ENCODE measurements at regions not wholly inside any gene's neighbourhood (a gene's known extent, or its start where the extent isn't known, plus 50 kb on each side); places are given as distances from the start of the nearest gene placed in this dataset.
"Not testable (repeated sequence)": the region's sequence is repeated elsewhere in the genome, so short reads cannot be mapped to it uniquely, and the experiment has no call there.

GRCh38 chr5:135264451-135265440 lies 134.3 kb downstream of the MACROH2A1 start:
- no peak for DNase-seq (ENCODE audit: low spot score in 2 of 2)
- no peak overlapping the region for H3K4me3 ChIP-seq (ENCODE audit: low read depth, poor library complexity, severe bottlenecking)
- TF ChIP-seq CTCF (IDR thresholded peaks at IDR 0.05) = no peak
- intact Hi-C loops (cut with DNase I; ENCODE audit: low total_unique reads) = no loop called here
- 86 to 90% methylated on average over 17 of the region's 17 CpGs for WGBS, 2 donors

- WGBS, 2 donors = 72 to 76% methylated on average over 17 of the region's 17 CpGs
- TF ChIP-seq POLR2A (IDR thresholded peaks at IDR 0.05) = no peak
- no peak for TF ChIP-seq CTCF (IDR thresholded peaks at IDR 0.05)
- H3K4me3 ChIP-seq (ENCODE audit: low read depth, poor library complexity, severe bottlenecking) = no peak overlapping the region
- intact Hi-C loops (cut with DNase I; ENCODE audit: low total_unique reads) = no loop called here
- DNase-seq (ENCODE audit: low spot score in 2 of 2) = no peak
These were observed 135.9 kb downstream of the MACROH2A1 start for GRCh38 chr5:135263022-135263668.

DNA sequence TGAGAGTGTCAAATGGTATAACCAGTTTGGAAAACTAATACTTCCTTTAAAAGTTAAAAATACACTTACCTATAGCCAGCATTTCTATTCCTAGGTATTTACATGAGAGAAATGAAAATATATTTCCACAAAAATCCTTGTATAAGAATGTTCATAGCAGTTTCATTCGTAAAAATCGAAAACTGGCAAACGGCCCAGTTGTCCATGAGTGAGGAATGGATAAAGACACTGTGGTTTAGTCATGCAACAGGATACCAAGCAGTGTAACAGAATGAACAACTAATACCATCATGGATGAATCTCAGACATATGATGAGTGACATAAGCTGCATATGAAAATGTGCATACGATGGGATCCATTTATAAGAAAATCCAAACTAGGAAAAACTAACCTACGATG lies 136.7 kb downstream of the MACROH2A1 start:
- TF ChIP-seq POLR2A (IDR thresholded peaks at IDR 0.05) (no peak), CTCF (IDR thresholded peaks at IDR 0.05) (no peak)
- intact Hi-C loops (cut with DNase I; ENCODE audit: low total_unique reads) = no loop called here
- no peak overlapping the region for H3K4me3 ChIP-seq (ENCODE audit: low read depth, poor library complexity, severe bottlenecking)
- DNase-seq (ENCODE audit: low spot score in 2 of 2) = no peak
- WGBS, 2 donors = 91 to 95% methylated on average over 5 of the region's 5 CpGs

DNA sequence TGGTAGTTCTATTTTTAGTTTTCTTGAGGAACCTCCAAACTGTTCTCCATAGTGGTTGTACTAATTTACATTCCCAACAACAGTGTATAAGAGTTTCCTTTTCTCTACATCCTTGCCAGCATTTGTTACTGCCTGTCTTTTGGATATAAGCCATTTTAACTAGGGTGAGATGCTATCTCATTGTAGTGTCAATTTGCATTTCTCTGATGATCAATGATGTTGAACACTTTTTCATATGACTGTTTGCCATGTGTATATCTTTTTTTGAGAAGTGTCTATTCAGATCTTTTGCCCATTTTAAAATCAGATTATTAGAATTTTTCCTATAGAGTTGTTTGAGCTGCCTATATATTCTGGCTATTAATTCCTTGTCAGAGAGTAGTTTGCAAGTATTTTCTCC lies 138.9 kb downstream of the MACROH2A1 start:
- H3K4me3 ChIP-seq (ENCODE audit: low read depth, poor library complexity, severe bottlenecking); DNase-seq (ENCODE audit: low spot score in 2 of 2); intact Hi-C loops (cut with DNase I; ENCODE audit: low total_unique reads): not testable (repeated sequence)

DNA sequence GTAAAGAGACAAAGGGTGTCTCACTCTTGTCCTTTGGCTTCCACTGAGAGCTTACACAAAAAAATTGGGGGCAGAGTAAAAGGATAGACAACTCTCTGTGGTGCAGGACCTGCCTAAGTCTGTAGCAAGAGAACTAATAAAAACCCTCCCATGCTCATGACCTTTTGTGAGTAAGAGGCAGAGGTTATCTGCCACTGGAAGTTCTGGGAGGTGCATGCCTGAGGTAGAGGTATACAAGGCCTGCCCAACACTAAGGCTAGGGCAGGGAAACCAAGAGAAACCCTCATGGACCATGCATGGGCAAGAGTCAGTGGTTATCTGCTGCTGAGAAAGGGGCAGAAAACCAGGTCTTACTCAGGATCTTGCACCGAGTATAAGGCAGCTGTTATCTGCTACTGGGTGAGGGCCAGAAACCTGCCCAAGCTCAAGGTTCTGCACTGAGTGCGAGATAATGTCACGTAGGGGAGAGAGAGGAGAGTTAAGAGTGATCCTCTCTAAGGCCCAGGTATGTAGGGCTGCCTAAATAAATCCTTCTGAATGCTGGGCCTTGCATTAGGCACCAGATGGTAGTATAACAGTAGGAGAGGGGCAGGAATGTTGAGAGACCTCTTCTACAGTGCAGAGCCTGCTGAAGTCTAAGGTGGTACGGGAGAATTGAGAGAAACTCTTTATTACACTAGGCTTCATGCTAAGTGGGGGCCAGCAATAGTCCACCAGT lies 143.4 kb downstream of the MACROH2A1 start:
- intact Hi-C loops (cut with DNase I; ENCODE audit: low total_unique reads) = no loop called here
- no peak overlapping the region for H3K4me3 ChIP-seq (ENCODE audit: low read depth, poor library complexity, severe bottlenecking)
- TF ChIP-seq POLR2A (IDR thresholded peaks at IDR 0.05) (no peak), CTCF (IDR thresholded peaks at IDR 0.05) (no peak)
- WGBS, 2 donors = 88 to 90% methylated on average over 4 of the region's 4 CpGs
- no peak for DNase-seq (ENCODE audit: low spot score in 2 of 2)

GRCh38 chr5:135254183-135254582 lies 144.8 kb downstream of the MACROH2A1 start:
- no peak for TF ChIP-seq POLR2A (IDR thresholded peaks at IDR 0.05)
- 43 to 48% methylated on average over 4 of the region's 4 CpGs for WGBS, 2 donors
- DNase-seq (ENCODE audit: low spot score in 2 of 2) = no peak
- intact Hi-C loops (cut with DNase I; ENCODE audit: low total_unique reads) = no loop called here
- no peak overlapping the region for H3K4me3 ChIP-seq (ENCODE audit: low read depth, poor library complexity, severe bottlenecking)

Data from lower leg skin (tissue), 4 donors.